Hepatocyte (in vitro differentiated cells): ENCODE measurements at regions not wholly inside any gene's neighbourhood (a gene's known extent, or its start where the extent isn't known, plus 50 kb on each side); places are given as distances from the start of the nearest gene placed in this dataset.

Experiments used
- DNase-seq: peaks from one replicate; pipeline ENCODE4 v3.0.0-alpha.2; 2016; ENCODE audit warnings: low spot score
- H2AFZ ChIP-seq: fragments of 200-600 bp; sonication (generic); 2 replicates; pipeline ENCODE4 v1.6.0; 2016; ENCODE audit warnings: antibody characterized with exemption, mild to moderate bottlenecking
- H3K27ac ChIP-seq: fragments of 200-600 bp; sonication (generic); 2 replicates; pipeline ENCODE4 v1.5.1; 2016; ENCODE audit warnings: mild to moderate bottlenecking
- H3K27me3 ChIP-seq: fragments of 200-600 bp; sonication (generic); 2 replicates; pipeline ENCODE4 v1.6.1; 2016
- H3K36me3 ChIP-seq: fragments of 200-600 bp; sonication (generic); replicated peaks from 2 replicates; pipeline ENCODE4 v1.5.1; 2016; ENCODE audit warnings: low read depth; ENCODE audit not compliant: insufficient read depth
- H3K4me1 ChIP-seq: fragments of 200-600 bp; sonication (generic); 2 replicates; pipeline ENCODE4 v1.5.1; 2016; ENCODE audit warnings: mild to moderate bottlenecking, moderate library complexity; ENCODE audit not compliant: insufficient read depth
- H3K4me2 ChIP-seq: fragments of 200-600 bp; sonication (generic); 2 replicates; pipeline ENCODE4 v1.6.0; 2016
- H3K4me3 ChIP-seq: fragments of 200-600 bp; sonication (generic); 2 replicates; pipeline ENCODE4 v1.5.1; 2016; ENCODE audit warnings: mild to moderate bottlenecking
- H3K79me2 ChIP-seq: fragments of 200-600 bp; sonication (generic); 2 replicates; pipeline ENCODE4 v1.6.0; 2017; ENCODE audit warnings: mild to moderate bottlenecking
- H3K9me2 ChIP-seq: fragments of 200-600 bp; sonication (generic); replicated peaks from 2 replicates; pipeline ENCODE4 v1.6.0; 2017; ENCODE audit warnings: mild to moderate bottlenecking; ENCODE audit not compliant: insufficient read depth
- H3K9me3 ChIP-seq: fragments of 200-600 bp; sonication (generic); 2 replicates; pipeline ENCODE4 v1.5.1; 2016; ENCODE audit warnings: low read depth, mild to moderate bottlenecking
- H4K20me1 ChIP-seq: fragments of 200-600 bp; sonication (generic); 2 replicates; pipeline ENCODE4 v1.6.0; 2016; ENCODE audit warnings: mild to moderate bottlenecking; ENCODE audit not compliant: insufficient read depth, poor library complexity, severe bottlenecking
- EZH2 ChIP-seq: fragments of 200-600 bp; sonication (generic); IDR thresholded peaks from 2 replicates; pipeline ENCODE4 v1.6.1; 2016; ENCODE audit warnings: antibody characterized with exemption, mild to moderate bottlenecking, borderline replicate concordance
- EZH2phosphoT487 ChIP-seq: fragments of 200-600 bp; sonication (generic); IDR thresholded peaks from one replicate; pipeline ENCODE4 v1.6.1; 2018; ENCODE audit warnings: antibody characterized with exemption, mild to moderate bottlenecking, low read depth, moderate library complexity; ENCODE audit not compliant: unreplicated experiment, severe bottlenecking
- WGBS: methylation state at CpG from one replicate; pipeline ENCODE4 v1.1.6; 2016; ENCODE audit warnings: low lambda C conversion rate; ENCODE audit errors: missing lambda C conversion rate; 5-methylcytosine and 5-hydroxymethylcytosine counted together
- TF ChIP-seq, protein P1 (sequence below): fragments of 200-600 bp; sonication (generic); IDR thresholded peaks from 2 replicates; pipeline ENCODE4 v1.5.1; 2016; ENCODE audit warnings: antibody characterized with exemption, mild to moderate bottlenecking; ENCODE audit not compliant: poor library complexity

DNA sequence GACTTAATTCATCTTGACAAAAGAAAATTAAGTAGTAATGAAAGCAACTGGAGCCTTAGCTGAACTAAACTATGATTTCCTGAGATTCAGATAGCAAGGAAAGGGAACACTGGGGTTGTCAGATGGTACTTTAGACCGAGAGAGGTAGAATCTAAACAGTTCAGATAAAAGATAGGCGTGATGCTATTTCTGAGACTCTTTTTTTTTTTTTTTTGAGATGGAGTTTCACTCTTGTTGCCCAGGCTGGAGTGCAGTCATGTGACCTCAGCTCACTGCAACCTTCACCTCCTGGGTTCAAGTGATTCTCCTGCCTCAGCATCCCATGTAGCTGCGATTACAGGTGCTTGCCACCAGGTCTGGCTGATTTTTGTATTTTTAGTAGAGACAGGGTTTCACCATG lies 279.9 kb upstream of the UMPS start:
- Histone ChIP-seq H3K4me2 (no peak overlapping the region), H3K27me3 (no peaks in the 10 kb centered on the region), H3K4me3 (no peak overlapping the region), H3K4me1 (no peaks in the 10 kb centered on the region), H3K79me2 (no peaks in the 10 kb centered on the region), H3K9me3 (no peaks in the 10 kb centered on the region), H2AFZ (no peak overlapping the region), H3K9me2 (no peaks in the 10 kb centered on the region), H3K27ac (no peak overlapping the region), H3K36me3 (no peaks in the 10 kb centered on the region), H4K20me1 (no peaks in the 10 kb centered on the region)
- TF ChIP-seq, protein P1, sequence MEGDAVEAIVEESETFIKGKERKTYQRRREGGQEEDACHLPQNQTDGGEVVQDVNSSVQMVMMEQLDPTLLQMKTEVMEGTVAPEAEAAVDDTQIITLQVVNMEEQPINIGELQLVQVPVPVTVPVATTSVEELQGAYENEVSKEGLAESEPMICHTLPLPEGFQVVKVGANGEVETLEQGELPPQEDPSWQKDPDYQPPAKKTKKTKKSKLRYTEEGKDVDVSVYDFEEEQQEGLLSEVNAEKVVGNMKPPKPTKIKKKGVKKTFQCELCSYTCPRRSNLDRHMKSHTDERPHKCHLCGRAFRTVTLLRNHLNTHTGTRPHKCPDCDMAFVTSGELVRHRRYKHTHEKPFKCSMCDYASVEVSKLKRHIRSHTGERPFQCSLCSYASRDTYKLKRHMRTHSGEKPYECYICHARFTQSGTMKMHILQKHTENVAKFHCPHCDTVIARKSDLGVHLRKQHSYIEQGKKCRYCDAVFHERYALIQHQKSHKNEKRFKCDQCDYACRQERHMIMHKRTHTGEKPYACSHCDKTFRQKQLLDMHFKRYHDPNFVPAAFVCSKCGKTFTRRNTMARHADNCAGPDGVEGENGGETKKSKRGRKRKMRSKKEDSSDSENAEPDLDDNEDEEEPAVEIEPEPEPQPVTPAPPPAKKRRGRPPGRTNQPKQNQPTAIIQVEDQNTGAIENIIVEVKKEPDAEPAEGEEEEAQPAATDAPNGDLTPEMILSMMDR: no peak
- no peak for TF ChIP-seq EZH2phosphoT487
- TF ChIP-seq EZH2: no peak
- DNase-seq: no peak
- WGBS: 94% methylated on average over 3 of the region's 3 CpGs

DNA sequence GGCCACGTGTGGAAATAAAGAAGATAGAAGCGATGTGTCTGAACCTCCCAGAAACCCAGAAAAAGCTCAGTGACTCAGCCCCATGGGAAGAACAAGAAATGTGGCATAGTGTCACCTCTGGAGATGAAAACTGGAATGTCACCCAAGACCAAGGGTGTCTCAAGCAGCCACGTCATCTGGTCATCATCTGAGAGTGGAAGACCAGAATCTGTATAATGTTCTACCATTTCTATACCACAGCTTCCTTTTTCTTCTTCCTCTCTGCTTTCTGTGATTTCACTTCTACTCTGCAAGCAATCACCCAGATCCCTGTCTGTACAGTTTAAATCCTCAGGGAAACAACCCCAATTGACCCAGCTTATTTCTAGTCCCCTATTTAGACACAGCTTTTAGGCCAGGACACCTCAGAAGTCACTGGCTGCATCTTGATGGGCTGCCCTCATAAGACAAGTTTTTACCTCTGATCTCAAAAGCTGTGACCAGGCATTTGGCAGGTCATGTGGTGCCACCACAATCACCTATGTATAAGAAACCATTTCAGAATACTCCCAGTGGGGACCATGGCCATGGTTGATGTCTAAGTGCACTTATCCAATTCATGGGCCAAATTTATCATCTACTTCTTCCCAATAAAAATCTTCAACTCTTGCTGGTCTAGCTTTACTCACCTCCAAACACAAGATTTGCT lies 278.5 kb upstream of the UMPS start:
- no peaks in the 10 kb centered on the region for H3K36me3 ChIP-seq
- no peaks in the 10 kb centered on the region for H3K9me2 ChIP-seq
- H3K4me3 ChIP-seq: no peak overlapping the region
- WGBS: 81% methylated on average over 3 of the region's 3 CpGs
- no peaks in the 10 kb centered on the region for H4K20me1 ChIP-seq
- no peaks in the 10 kb centered on the region for H3K9me3 ChIP-seq
- TF ChIP-seq, protein P1: no peak
- TF ChIP-seq EZH2 (no peak), EZH2phosphoT487 (no peak)
- H3K27ac ChIP-seq: no peak overlapping the region
- no peak overlapping the region for H2AFZ ChIP-seq
- no peaks in the 10 kb centered on the region for H3K27me3 ChIP-seq
- H3K79me2 ChIP-seq: no peaks in the 10 kb centered on the region
- H3K4me1 ChIP-seq: no peaks in the 10 kb centered on the region
- DNase-seq: no peak
- no peak overlapping the region for H3K4me2 ChIP-seq

DNA sequence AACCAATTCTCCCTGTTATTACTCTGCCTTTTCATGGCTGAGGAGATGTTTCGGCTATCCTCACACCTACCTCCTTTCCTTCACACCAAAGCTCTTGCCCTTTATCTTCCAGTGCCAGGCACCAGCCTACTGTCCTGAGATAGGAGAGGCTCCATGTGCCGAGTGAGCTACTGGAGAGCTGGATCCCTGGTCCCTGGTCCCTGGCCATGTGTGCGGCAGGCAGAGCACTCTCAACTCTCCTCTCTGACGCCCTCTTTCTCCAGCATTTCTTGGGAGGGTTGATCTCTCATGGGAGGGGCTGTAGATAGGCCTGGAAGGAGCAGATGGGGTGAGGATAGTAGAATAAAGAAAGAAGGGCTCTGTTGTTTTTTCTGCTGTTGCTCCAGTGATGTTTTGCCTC lies 277.1 kb upstream of the UMPS start:
- no peak overlapping the region for H3K4me3 ChIP-seq
- 76% methylated on average over 4 of the region's 4 CpGs for WGBS

More for the DNA sequence above, 277.1 kb upstream of the UMPS start:
- Histone ChIP-seq H3K27me3 (no peaks in the 10 kb centered on the region), H3K79me2 (no peaks in the 10 kb centered on the region), H3K9me2 (no peaks in the 10 kb centered on the region), H3K27ac (no peak overlapping the region), H3K4me1 (no peaks in the 10 kb centered on the region), H4K20me1 (no peaks in the 10 kb centered on the region), H2AFZ (no peak overlapping the region), H3K9me3 (no peaks in the 10 kb centered on the region), H3K4me2 (no peak overlapping the region), H3K36me3 (no peaks in the 10 kb centered on the region)
- no peak for DNase-seq
- TF ChIP-seq EZH2 (no peak), EZH2phosphoT487 (no peak)
- TF ChIP-seq, protein P1: no peak
